COLO668 (cell line): ENCODE measurements at regions not wholly inside any gene's neighbourhood (a gene's known extent, or its start where the extent isn't known, plus 50 kb on each side); places are given as distances from the start of the nearest gene placed in this dataset.
"Not testable (repeated sequence)": the region's sequence is repeated elsewhere in the genome, so short reads cannot be mapped to it uniquely, and the experiment has no call there.

Experiments used
- DNase-seq: peaks from one replicate; lab custom pipeline; 2025; ENCODE audit not compliant: unreplicated experiment; lab: John Stamatoyannopoulos, UW

GRCh38 chr4:115190529-115190928 is 77.1 kb upstream of the NDST4 start:
- DNase-seq = no peak

GRCh38 chr4:115187136-115187535 is 73.7 kb upstream of the NDST4 start:
- DNase-seq = no peak

- not testable (repeated sequence) for DNase-seq
These were observed 66.1 kb upstream of the NDST4 start for GRCh38 chr4:115179438-115180062.

GRCh38 chr4:115178687-115179086 is 65.3 kb upstream of the NDST4 start:
- not testable (repeated sequence) for DNase-seq

GRCh38 chr4:115171220-115171619 is 57.8 kb upstream of the NDST4 start:
- no peak for DNase-seq

- DNase-seq = no peak
These were observed 52.1 kb upstream of the NDST4 start for GRCh38 chr4:115165503-115165902.
